K562 (cell line): ENCODE measurements at regions not wholly inside any gene's neighbourhood (a gene's known extent, or its start where the extent isn't known, plus 50 kb on each side); places are given as distances from the start of the nearest gene placed in this dataset.

Experiments
- ATAC-seq: fragments of 200-7000 bp; cut with Tn5 transposase; 3 replicates; pipeline ENCODE4 v1.9.1; 2020; ENCODE audit warnings: moderate library complexity
- BruUV-seq: library from RNA; stranded (reverse); fragments of 400-500 nt; replicated peaks from 2 replicates; lab custom pipeline; 2021; lab: Mats Ljungman, UMichigan
- CTCF ChIA-PET: fragments of 300-600 bp; formaldehyde crosslinking; extraction: SDS; loops from one replicate; lab custom pipeline; 2021; ENCODE audit warnings: low intra/inter-chr PET ratio; lab: Yijun Ruan, JAX
- POLR2A ChIA-PET: fragments of 300-600, 350-650 bp; sonication (Branson Sonifier 250); formaldehyde crosslinking; extraction: SDS; loops from one replicate; lab custom pipeline; 2021; ENCODE audit warnings: antibody characterized with exemption, inconsistent platforms; lab: Yijun Ruan, JAX
- DNase-seq, 4 experiments: peaks; one replicate each; pipeline versions ENCODE4 v3.0.0 to v3.0.0-alpha.2; 2011 to 2018; ENCODE audit warnings: low spot score in 3 of 4, mixed read lengths in 3 of 4; ENCODE audit errors: extremely low read depth in 1 of 4
- FAIRE-seq: peaks from 2 replicates; lab custom pipeline; 2011; peaks lifted over from hg19 to GRCh38; lab: Jason Lieb, UNC
- H2AFZ ChIP-seq: 2 replicates; pipeline ENCODE4 v1.6.0; 2011; ENCODE audit warnings: low read depth, low read length, control low read depth, inconsistent platforms
- H3K27ac ChIP-seq: fragments of 200-600 bp; 3 replicates; pipeline ENCODE4 v1.8.0; 2011; ENCODE audit warnings: low read depth, mild to moderate bottlenecking, control low read depth, inconsistent platforms, low read length, moderate library complexity, mixed read lengths; ENCODE audit errors: extremely low read depth
- H3K27me3 ChIP-seq, 2 experiments: fragments of 300-600 bp in 1 of 2; 2 replicates in 1 of 2; 3 replicates in 1 of 2; pipeline versions ENCODE4 v1.6.0 to v1.8.0; 2011; ENCODE audit warnings: inconsistent platforms in 2 of 2, low read length in 2 of 2, mild to moderate bottlenecking in 1 of 2, mixed read lengths in 1 of 2, moderate library complexity in 1 of 2; ENCODE audit not compliant: control insufficient read depth in 2 of 2, insufficient read depth in 2 of 2
- H3K36me3 ChIP-seq: fragments of 300-600 bp; 3 replicates; pipeline ENCODE4 v1.8.0; 2011; ENCODE audit warnings: mild to moderate bottlenecking, low read length, inconsistent platforms; ENCODE audit not compliant: control insufficient read depth, insufficient read depth
- H3K4me1 ChIP-seq, 2 experiments: fragments of 200-600 bp in 1 of 2; replicated peaks in 1 of 2; 2 replicates in 1 of 2; 3 replicates in 1 of 2; pipeline versions ENCODE4 v1.5.1 to v1.8.0; 2011; ENCODE audit warnings: inconsistent platforms in 2 of 2, low read length in 2 of 2, mild to moderate bottlenecking in 1 of 2, mixed read lengths in 1 of 2, moderate library complexity in 1 of 2; ENCODE audit not compliant: control insufficient read depth in 2 of 2, insufficient read depth in 2 of 2
- H3K4me2 ChIP-seq: 2 replicates; pipeline ENCODE4 v1.6.1; 2011; ENCODE audit warnings: low read length, control low read depth, inconsistent platforms, mixed read lengths; ENCODE audit not compliant: insufficient read depth
- H3K4me3 ChIP-seq: fragments of 200-600 bp; sonication (generic), shearing (Covaris generic); 2 replicates; pipeline ENCODE4 v1.5.1; 2016; ENCODE audit warnings: control low read depth, inconsistent platforms
- H3K79me2 ChIP-seq: fragments of 200-600 bp; 3 replicates; pipeline ENCODE4 v1.8.0; 2011; ENCODE audit warnings: low read length, inconsistent platforms; ENCODE audit not compliant: control insufficient read depth, insufficient read depth
- H3K9ac ChIP-seq, 2 experiments: 2 replicates each; pipeline versions ENCODE4 v1.6.0 to v1.6.1; 2011; ENCODE audit warnings: low read depth in 2 of 2, low read length in 2 of 2, control low read depth in 1 of 2, inconsistent platforms in 1 of 2, mild to moderate bottlenecking in 1 of 2, mixed read lengths in 1 of 2; ENCODE audit not compliant: insufficient read depth in 1 of 2
- H3K9me1 ChIP-seq: one replicate; pipeline ENCODE4 v1.6.0; 2011; ENCODE audit warnings: inconsistent platforms, mild to moderate bottlenecking, low read length, moderate library complexity; ENCODE audit not compliant: control insufficient read depth, insufficient read depth
- H3K9me3 ChIP-seq: replicated peaks from 2 replicates; pipeline ENCODE4 v1.5.1; 2011; ENCODE audit warnings: low read depth, low read length, inconsistent platforms; ENCODE audit not compliant: control insufficient read depth, insufficient read depth
- H4K20me1 ChIP-seq: replicated peaks from 2 replicates; pipeline ENCODE4 v1.6.1; 2011; ENCODE audit warnings: low read length, inconsistent platforms, mixed read lengths; ENCODE audit not compliant: control insufficient read depth, insufficient read depth
- JUNB ChIP-seq: fragments of 450-650 bp; formaldehyde crosslinking; conservative IDR thresholded peaks from 2 replicates; pipeline ENCODE4 v1.4.0; 2020; ENCODE audit warnings: mild to moderate bottlenecking
- MEF2D ChIP-seq: conservative IDR thresholded peaks from 2 replicates; pipeline ENCODE4 v1.6.1; 2016; ENCODE audit warnings: low read depth, missing genetic modification characterization, missing compliant biosample characterization
- PRPF4 ChIP-seq: fragments of 200-400 bp; formaldehyde crosslinking; IDR thresholded peaks from one replicate; pipeline ENCODE4 v1.6.1; 2017; ENCODE audit warnings: low read length, low read depth, mild to moderate bottlenecking; ENCODE audit not compliant: insufficient read depth, poor library complexity, severe bottlenecking
- SMARCC2 ChIP-seq: fragments of 450-650 bp; IDR thresholded peaks from 2 replicates; pipeline ENCODE4 v1.6.1; 2017; ENCODE audit warnings: antibody characterized with exemption, moderate library complexity, mild to moderate bottlenecking, low read depth
- TAF9B ChIP-seq: fragments of 450-650 bp; IDR thresholded peaks from 2 replicates; pipeline ENCODE4 v1.6.1; 2018; ENCODE audit warnings: mild to moderate bottlenecking; ENCODE audit not compliant: partially characterized antibody
- ZNF175 ChIP-seq: fragments of 200-800 bp; sonication (Bioruptor generic); IDR thresholded peaks from 2 replicates; pipeline ENCODE4 v1.6.1; 2016; ENCODE audit warnings: low read depth, mild to moderate bottlenecking, missing genetic modification characterization, missing compliant biosample characterization
- ZNF778 ChIP-seq: fragments of 450-650 bp; formaldehyde crosslinking; IDR thresholded peaks from 2 replicates; pipeline ENCODE4 v1.4.0; 2020; ENCODE audit warnings: mild to moderate bottlenecking, moderate library complexity
- WGBS: fragments of 100-300 bp; shearing (Covaris generic); methylation state at CpG from one replicate; pipeline ENCODE4 v1.1.6; 2016; ENCODE audit warnings: low coverage, mixed read lengths; ENCODE audit not compliant: insufficient coverage; ENCODE audit errors: missing lambda C conversion rate; 5-methylcytosine and 5-hydroxymethylcytosine counted together
- in situ Hi-C: fragments of 300-500 bp; cut with MboI; formaldehyde crosslinking; loops from 4 replicates; pipeline ENCODE4 v1.15.0; 2018; ENCODE audit warnings: inconsistent platforms, mixed read lengths
- intact Hi-C: fragments of 100-400 bp; cut with micrococcal nuclease; formaldehyde crosslinking; loops from 2 replicates; pipeline ENCODE4 v1.14.2; 2022
- TF ChIP-seq, protein P1 (sequence below): sonication (generic); formaldehyde crosslinking; IDR thresholded peaks from 2 replicates; pipeline ENCODE4 v1.8.0; 2023; ENCODE audit warnings: mild to moderate bottlenecking, missing genetic modification reagents

DNA sequence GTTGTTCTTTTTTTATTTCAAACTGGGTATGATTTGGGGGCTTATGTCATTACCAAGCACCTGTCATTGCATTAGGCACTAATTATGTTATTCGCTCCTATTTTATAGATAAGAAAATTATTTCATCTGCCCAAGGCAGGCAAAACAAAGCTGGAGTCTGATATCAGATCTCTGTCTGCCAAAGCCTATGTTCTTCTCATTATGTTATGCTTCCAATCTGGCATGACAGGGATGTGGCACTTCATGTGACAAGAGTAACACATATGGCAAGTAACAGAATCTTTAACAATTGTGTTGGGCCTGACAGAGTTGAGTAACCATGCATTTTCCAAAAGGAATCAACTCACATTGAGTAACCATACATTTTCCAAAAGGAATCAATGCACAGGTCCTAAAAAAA is 61.2 kb upstream of the TOM1L1 start:
- intact Hi-C loops = no loop called here
- TF ChIP-seq ZNF175 = no peak
- no peak for TF ChIP-seq JUNB
- TF ChIP-seq PRPF4 = no peak
- no peak for TF ChIP-seq SMARCC2
- TF ChIP-seq TAF9B = no peak
- TF ChIP-seq ZNF778 (CRISPR knock-in tag) = no peak
- TF ChIP-seq, protein P1, sequence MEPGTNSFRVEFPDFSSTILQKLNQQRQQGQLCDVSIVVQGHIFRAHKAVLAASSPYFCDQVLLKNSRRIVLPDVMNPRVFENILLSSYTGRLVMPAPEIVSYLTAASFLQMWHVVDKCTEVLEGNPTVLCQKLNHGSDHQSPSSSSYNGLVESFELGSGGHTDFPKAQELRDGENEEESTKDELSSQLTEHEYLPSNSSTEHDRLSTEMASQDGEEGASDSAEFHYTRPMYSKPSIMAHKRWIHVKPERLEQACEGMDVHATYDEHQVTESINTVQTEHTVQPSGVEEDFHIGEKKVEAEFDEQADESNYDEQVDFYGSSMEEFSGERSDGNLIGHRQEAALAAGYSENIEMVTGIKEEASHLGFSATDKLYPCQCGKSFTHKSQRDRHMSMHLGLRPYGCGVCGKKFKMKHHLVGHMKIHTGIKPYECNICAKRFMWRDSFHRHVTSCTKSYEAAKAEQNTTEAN (CRISPR knock-in tag) = no peak
- no peak for TF ChIP-seq MEF2D
- WGBS = 15% methylated on average over 1 of the region's 1 CpG

More for the DNA sequence above, 61.2 kb upstream of the TOM1L1 start:
- ATAC-seq (no peak), DNase-seq (no peak), FAIRE-seq (no peak)
- Histone ChIP-seq H3K27me3 (no peaks in the 10 kb centered on the region; a peak in 1 of 5 replicates), H3K4me1 (no peaks in the 10 kb centered on the region), H3K36me3 (no peaks in the 10 kb centered on the region), H3K4me3 (no peak overlapping the region), H3K27ac (no peak overlapping the region), H3K4me2 (no peak overlapping the region), H3K9me1 (no peaks in the 10 kb centered on the region), H3K79me2 (no peaks in the 10 kb centered on the region), H4K20me1 (no peaks in the 10 kb centered on the region), H3K9ac (no peak overlapping the region), H3K9me3 (no peaks in the 10 kb centered on the region), H2AFZ (no peak overlapping the region)
- BruUV-seq = no TSS peak
- POLR2A ChIA-PET = no interaction called here
- in situ Hi-C loops = no loop called here
- CTCF ChIA-PET = no interaction called here
